ENCODE measurements at regions not wholly inside any gene's neighbourhood (a gene's known extent, or its start where the extent isn't known, plus 50 kb on each side); places are given as distances from the start of the nearest gene placed in this dataset.

DNA sequence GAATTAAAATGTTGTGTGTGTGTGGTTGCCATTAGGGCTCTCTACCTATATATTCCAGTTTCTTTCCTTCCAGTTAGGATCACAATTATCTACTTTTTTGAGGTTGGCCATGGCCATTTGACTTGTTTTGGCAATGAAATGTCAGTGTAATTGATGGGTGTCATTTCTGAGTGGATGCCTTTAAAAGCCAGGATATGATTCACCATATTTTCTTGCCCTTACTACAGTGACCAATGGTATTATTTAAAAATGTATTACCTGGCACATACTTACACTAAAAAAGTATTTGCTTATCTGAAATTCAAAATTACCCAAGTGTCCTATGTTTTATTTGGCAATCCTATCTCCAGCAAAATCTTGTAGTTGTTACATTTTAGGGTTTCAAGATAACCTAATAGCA, 258.7 kb upstream of the ACTBL2 start:
- TF ChIP-seq, protein P1, sequence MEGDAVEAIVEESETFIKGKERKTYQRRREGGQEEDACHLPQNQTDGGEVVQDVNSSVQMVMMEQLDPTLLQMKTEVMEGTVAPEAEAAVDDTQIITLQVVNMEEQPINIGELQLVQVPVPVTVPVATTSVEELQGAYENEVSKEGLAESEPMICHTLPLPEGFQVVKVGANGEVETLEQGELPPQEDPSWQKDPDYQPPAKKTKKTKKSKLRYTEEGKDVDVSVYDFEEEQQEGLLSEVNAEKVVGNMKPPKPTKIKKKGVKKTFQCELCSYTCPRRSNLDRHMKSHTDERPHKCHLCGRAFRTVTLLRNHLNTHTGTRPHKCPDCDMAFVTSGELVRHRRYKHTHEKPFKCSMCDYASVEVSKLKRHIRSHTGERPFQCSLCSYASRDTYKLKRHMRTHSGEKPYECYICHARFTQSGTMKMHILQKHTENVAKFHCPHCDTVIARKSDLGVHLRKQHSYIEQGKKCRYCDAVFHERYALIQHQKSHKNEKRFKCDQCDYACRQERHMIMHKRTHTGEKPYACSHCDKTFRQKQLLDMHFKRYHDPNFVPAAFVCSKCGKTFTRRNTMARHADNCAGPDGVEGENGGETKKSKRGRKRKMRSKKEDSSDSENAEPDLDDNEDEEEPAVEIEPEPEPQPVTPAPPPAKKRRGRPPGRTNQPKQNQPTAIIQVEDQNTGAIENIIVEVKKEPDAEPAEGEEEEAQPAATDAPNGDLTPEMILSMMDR (IDR thresholded peaks at IDR 0.05; ENCODE audit: low read length), result no peak
- TF ChIP-seq EZH2 (optimal IDR thresholded peaks at IDR 0.05; ENCODE audit: low read depth, low read length) (no peak), EZH2phosphoT487 (IDR thresholded peaks at IDR 0.05; ENCODE audit: low read length) (no peak)

All from MM.1S (cell line).